ENCODE measurements at regions not wholly inside any gene's neighbourhood (a gene's known extent, or its start where the extent isn't known, plus 50 kb on each side); places are given as distances from the start of the nearest gene placed in this dataset.

GRCh38 chr4:107155366-107155765 lies 119.3 kb upstream of the DKK2 start:
- DNase-seq, result no peak
- Histone ChIP-seq H3K4me2 (replicated peaks; ENCODE audit: extremely low read depth, low read length, poor library complexity, severe bottlenecking) (no peak overlapping the region), H2AFZ (ENCODE audit: insufficient read depth, low read depth, low read length, poor library complexity, severe bottlenecking) (no peak overlapping the region), H3K27me3 (ENCODE audit: control insufficient read depth in 2 of 2, insufficient read depth in 2 of 2, low read length in 2 of 2) (no peaks in the 10 kb centered on the region), H3K79me2 (ENCODE audit: insufficient read depth, low read length) (no peaks in the 10 kb centered on the region), H3K4me3 (replicated peaks in 1 of 3; ENCODE audit: low read depth in 2 of 3, low read length in 3 of 3) (no peak overlapping the region), H3K9ac (ENCODE audit: insufficient read depth, low read length, poor library complexity, severe bottlenecking) (no peak overlapping the region), H4K20me1 (ENCODE audit: insufficient read depth, low read length) (no peaks in the 10 kb centered on the region), H3K36me3 (replicated peaks in 1 of 2; ENCODE audit: control insufficient read depth in 1 of 2, insufficient read depth in 2 of 2, low read length in 2 of 2) (no peaks in the 10 kb centered on the region), H3K27ac (ENCODE audit: low read depth in 1 of 2, low read length in 2 of 2) (no peak overlapping the region), H3K9me3 (replicated peaks in 1 of 2; ENCODE audit: control insufficient read depth in 1 of 2, insufficient read depth in 1 of 2, low read length in 2 of 2) (no peaks in the 10 kb centered on the region), H3K4me1 (ENCODE audit: control insufficient read depth in 1 of 2, insufficient read depth in 2 of 2, low read length in 2 of 2) (no peaks in the 10 kb centered on the region)
- WGBS (ENCODE audit: insufficient coverage), result no CpG with 5 or more reads among the region's 2 CpGs
- no peak overlapping the region for H3K27ac Mint-ChIP-seq
- H3K9me3 Mint-ChIP-seq, result peaks cover 0 to 7% (median 0%) of the 10 kb centered on the region in 7 donors
- H3K4me3 Mint-ChIP-seq, result no peak overlapping the region
- no peaks in the 10 kb centered on the region for H3K27me3 Mint-ChIP-seq (ENCODE audit: low read depth in 3 of 3)
- intact Hi-C loops (cut with micrococcal nuclease), result loop anchor here in 1 of 2 donors (1.0 kb wide), 1 partner anchor 14 kb away; no protein-coding TSS in a partner anchor
- H3K4me1 Mint-ChIP-seq, result no peaks in the 10 kb centered on the region
- no peaks in the 10 kb centered on the region for H3K36me3 Mint-ChIP-seq
- TF ChIP-seq CTCF (IDR thresholded peaks at IDR 0.05), result no peak

GRCh38 chr4:107153956-107154355 lies 117.8 kb upstream of the DKK2 start:
- no peak for TF ChIP-seq CTCF (IDR thresholded peaks at IDR 0.05)
- H3K4me1 Mint-ChIP-seq, result no peaks in the 10 kb centered on the region
- no peak overlapping the region for H3K4me3 Mint-ChIP-seq
- H3K36me3 Mint-ChIP-seq, result no peaks in the 10 kb centered on the region
- Histone ChIP-seq H3K4me3 (replicated peaks in 1 of 3; ENCODE audit: low read depth in 2 of 3, low read length in 3 of 3) (no peak overlapping the region), H3K36me3 (replicated peaks in 1 of 2; ENCODE audit: control insufficient read depth in 1 of 2, insufficient read depth in 2 of 2, low read length in 2 of 2) (no peaks in the 10 kb centered on the region), H3K79me2 (ENCODE audit: insufficient read depth, low read length) (no peaks in the 10 kb centered on the region), H3K9ac (ENCODE audit: insufficient read depth, low read length, poor library complexity, severe bottlenecking) (no peak overlapping the region), H4K20me1 (ENCODE audit: insufficient read depth, low read length) (no peaks in the 10 kb centered on the region), H3K4me2 (replicated peaks; ENCODE audit: extremely low read depth, low read length, poor library complexity, severe bottlenecking) (no peak overlapping the region), H3K4me1 (ENCODE audit: control insufficient read depth in 1 of 2, insufficient read depth in 2 of 2, low read length in 2 of 2) (no peaks in the 10 kb centered on the region), H3K27ac (ENCODE audit: low read depth in 1 of 2, low read length in 2 of 2) (no peak overlapping the region), H2AFZ (ENCODE audit: insufficient read depth, low read depth, low read length, poor library complexity, severe bottlenecking) (no peak overlapping the region), H3K27me3 (ENCODE audit: control insufficient read depth in 2 of 2, insufficient read depth in 2 of 2, low read length in 2 of 2) (no peaks in the 10 kb centered on the region), H3K9me3 (replicated peaks in 1 of 2; ENCODE audit: control insufficient read depth in 1 of 2, insufficient read depth in 1 of 2, low read length in 2 of 2) (no peaks in the 10 kb centered on the region)
- H3K27ac Mint-ChIP-seq, result no peak overlapping the region
- H3K9me3 Mint-ChIP-seq, result peaks cover 0 to 7% (median 0%) of the 10 kb centered on the region in 7 donors
- intact Hi-C loops (cut with micrococcal nuclease), result no loop called here
- no peak for DNase-seq
- WGBS (ENCODE audit: insufficient coverage), result no CpG with 5 or more reads among the region's 2 CpGs
- H3K27me3 Mint-ChIP-seq (ENCODE audit: low read depth in 3 of 3), result peaks cover 0 to 2% (median 0%) of the 10 kb centered on the region in 3 donors
